Globus pallidus (tissue), 1 donor: ENCODE measurements at regions not wholly inside any gene's neighbourhood (a gene's known extent, or its start where the extent isn't known, plus 50 kb on each side); places are given as distances from the start of the nearest gene placed in this dataset.
"Not testable (repeated sequence)": the region's sequence is repeated elsewhere in the genome, so short reads cannot be mapped to it uniquely, and the experiment has no call there.

ENCODE experiments used
- DNase-seq: peaks from one replicate; pipeline ENCODE4 v3.0.0-alpha.2; 2015; ENCODE audit warnings: low spot score

- DNase-seq = no peak
Observed at GRCh38 chr3:55158345-55158744, 230.5 kb upstream of the LRTM1 start.

DNA sequence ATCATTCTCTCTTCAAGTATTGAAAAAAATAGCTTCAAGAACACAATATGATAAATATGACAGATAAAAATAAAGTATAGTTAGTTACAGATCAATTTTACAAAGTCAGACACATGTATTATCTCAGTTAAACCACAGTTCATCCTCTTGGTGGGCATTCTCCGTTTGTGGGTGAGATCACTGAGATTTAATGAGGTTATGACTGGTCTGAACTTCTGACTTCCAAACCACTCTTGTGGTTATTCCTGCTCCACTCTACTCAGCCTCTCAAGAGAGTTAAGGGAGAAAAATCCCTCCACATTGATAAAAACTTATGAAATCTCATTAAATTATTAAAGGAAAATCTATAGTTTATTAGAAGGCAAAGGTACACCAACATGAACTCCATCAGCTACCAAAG, 229.9 kb upstream of the LRTM1 start:
- DNase-seq = no peak

DNA sequence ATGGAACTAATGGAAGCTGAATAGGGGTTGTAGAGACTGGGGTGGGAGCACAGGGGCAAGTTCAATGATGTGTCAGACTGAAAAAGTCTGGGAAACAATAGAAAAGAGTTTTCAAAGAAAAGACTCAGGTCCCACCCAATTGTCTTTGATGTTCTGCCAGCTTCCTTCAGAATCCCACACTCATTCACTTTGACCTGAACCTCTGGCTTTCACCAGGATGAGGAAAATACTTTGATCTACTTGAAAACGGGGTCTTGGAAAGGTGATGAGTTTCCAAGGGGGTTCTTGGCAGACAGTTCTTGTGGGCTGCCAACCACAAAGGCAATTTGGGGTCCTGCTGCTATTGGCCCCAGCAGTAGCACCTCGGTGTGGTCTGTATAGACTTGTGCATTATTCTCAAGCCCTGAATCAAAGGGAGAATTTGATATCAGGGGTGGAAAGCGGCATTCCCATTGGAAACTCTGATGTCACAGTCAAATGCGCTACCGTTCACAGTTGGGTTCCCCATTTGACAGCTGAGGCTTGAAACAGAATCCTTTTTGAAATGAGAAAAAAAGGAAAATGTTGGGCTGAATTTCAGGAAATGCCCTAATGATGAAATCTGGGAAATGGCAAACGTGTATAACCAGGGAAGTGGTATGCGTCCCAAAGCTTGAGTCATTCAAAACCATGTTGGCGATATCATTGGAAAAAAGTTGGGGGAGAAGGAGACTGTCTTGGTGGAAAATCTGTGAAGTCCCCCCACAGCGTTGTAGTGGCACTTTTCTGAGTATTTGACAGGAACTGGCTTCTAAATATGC, 229.2 kb upstream of the LRTM1 start:
- no peak for DNase-seq

DNA sequence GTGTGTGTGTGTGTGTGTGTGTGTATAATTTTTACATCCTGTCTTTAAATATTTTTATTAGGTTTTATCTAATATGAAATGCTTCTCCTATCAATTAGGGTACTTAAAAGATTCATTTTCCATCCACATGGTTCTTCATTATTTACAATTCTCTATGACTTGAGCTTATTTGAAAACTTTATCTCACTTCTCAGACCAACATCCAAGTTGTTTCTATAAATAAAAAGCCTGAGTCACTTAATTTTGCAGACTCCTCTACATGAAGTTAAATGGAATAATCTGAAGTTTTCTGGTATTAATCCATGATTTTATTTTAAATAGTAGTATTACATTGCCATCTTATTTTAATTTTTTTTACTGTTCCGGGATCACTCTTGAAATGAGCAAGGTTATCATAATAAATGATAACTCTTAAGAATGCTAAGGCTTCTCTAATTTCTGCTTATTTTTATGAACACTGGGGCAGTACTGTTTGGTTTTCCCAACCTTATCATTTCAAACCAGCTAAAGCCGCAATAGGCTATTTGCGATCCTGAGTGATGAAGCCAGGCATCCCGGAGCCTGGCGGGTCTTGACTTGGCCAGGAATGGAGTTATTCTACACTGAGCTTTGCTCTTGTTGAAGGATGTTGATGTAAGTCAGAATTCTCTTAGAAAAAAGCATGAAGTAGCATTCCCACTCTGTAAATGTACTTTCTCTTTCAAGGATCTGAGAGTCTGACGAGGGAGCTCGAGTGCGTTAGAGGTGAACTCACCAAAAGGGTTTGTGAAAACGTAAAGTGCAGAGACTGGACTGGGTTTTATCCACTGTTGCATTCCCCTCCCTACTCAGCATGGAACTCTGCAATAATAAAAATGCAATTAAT, 220.2 kb upstream of the LRTM1 start:
- DNase-seq = no peak

- DNase-seq = no peak
Observed at GRCh38 chr3:55147406-55147805, 219.5 kb upstream of the LRTM1 start.

DNA sequence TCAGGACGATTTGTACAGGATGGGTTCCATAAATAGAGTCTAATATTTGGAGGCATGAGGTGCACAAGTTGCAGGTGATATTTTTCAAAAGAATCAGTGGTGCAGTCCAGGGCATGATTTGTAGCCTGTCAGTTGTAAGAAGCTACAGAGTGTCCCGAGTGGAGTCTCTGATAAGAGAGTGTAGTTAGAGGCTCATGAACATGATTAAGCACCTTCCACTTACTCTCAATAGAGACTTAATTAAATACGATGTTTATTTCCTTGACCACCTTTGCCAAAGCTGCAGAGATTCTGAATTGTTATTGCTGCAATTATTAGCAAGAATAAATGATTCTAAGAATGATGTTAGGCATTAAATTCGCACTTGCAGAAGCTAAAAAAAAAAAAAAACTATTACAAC, 218.4 kb upstream of the LRTM1 start:
- DNase-seq = no peak

GRCh38 chr3:55144015-55144673, 216.3 kb upstream of the LRTM1 start:
- no peak for DNase-seq

- DNase-seq = no peak
Observed at GRCh38 chr3:55143336-55143735, 215.5 kb upstream of the LRTM1 start.

DNA sequence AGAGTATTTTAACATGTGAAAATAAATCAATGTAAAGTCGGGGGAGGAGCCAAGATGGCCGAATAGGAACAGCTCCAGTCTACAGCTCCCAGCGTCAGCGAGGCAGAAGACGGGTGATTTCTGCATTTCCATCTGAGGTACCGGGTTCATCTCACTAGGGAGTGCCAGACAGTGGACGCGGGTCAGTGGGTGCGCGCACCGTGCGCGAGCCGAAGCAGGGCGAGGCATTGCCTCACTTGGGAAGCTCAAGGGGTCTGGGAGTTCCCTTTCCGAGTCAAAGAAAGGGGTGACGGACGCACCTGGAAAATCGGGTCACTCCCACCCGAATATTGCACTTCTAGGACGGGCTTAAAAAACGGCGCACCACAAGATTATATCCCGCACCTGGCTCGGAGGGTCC, 208.4 kb upstream of the LRTM1 start:
- DNase-seq = not testable (repeated sequence)

DNA sequence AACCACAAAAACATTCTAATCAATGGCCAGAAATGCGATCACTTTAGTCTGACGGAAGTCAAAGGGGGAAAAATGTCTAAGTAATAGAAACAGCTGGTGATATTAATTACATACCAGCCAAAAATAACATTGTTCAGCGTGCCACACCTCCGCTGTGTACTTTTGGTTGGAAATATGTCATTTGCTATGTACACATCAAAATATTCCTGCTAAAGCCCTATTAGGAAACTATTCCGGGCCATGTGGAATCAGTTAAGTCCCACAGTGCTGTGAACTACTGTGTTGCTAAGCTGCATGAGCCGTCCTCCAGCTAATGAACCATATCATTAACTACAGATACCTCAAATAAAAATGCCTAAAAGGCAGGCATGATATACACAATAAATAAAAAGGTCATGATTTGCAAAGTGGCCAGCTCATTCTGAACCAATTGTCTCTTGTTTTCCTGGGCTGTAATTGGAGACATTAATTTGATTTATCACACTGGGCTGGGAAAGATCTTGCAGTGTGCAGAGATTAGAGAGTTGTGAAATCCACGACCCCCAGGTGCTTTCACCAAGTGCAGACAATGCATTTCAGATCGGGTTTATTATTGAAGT, 200.5 kb upstream of the LRTM1 start:
- DNase-seq = no peak

DNA sequence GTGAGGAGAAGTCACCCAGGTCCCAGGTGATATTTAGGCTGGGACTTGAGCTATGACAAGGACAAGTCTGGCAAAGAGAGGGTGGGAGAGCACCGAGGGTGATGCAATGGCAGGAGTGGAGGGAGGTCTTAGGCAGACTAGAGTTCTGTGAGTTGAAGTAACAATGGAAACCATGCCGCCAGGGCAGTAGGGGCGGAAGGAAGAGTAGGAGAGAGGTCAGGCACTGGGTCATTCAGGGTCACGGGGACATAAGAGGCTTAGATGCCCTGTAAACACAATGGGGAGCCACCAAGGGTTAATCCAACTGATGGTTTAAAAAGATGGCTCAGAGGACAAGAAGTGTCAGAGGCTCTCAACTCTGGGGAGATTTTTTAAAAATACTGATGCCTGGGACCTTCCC, 199.7 kb upstream of the LRTM1 start:
- no peak for DNase-seq

- DNase-seq = no peak
Observed at GRCh38 chr3:55124371-55124770, 196.5 kb upstream of the LRTM1 start.
